IMR-90 (cell line): ENCODE measurements at regions not wholly inside any gene's neighbourhood (a gene's known extent, or its start where the extent isn't known, plus 50 kb on each side); places are given as distances from the start of the nearest gene placed in this dataset.

Source experiments
- ATAC-seq: fragments of 200-7000 bp; cut with Tn5 transposase; 2 replicates; pipeline ENCODE4 v1.9.1; 2020; ENCODE audit warnings: low read depth, mild to moderate bottlenecking, moderate library complexity
- BruUV-seq: library from RNA; stranded (reverse); fragments of 400-500 nt; replicated peaks from 2 replicates; lab custom pipeline; 2021; lab: Mats Ljungman, UMichigan
- CTCF ChIA-PET: fragments of 300-600 bp; formaldehyde crosslinking; extraction: SDS; loops from one replicate; lab custom pipeline; 2021; ENCODE audit warnings: antibody characterized with exemption; lab: Yijun Ruan, JAX
- POLR2A ChIA-PET: fragments of 300-600 bp; sonication (Branson Sonifier 250); formaldehyde crosslinking; loops from one replicate; lab custom pipeline; 2022; ENCODE audit warnings: antibody characterized with exemption; ENCODE audit not compliant: unreplicated experiment; lab: Charles Lee
- DNase-seq: peaks from one replicate; pipeline ENCODE4 v3.0.0; 2013
- H2AFZ ChIP-seq: replicated peaks from 2 replicates; pipeline ENCODE3; 2013; ENCODE audit warnings: low read length, mild to moderate bottlenecking; ENCODE audit not compliant: poor library complexity
- H2AK5ac ChIP-seq: 2 replicates; pipeline ENCODE4 v1.6.1; 2013; ENCODE audit warnings: low read depth, low read length, inconsistent platforms
- H2AK9ac ChIP-seq: replicated peaks from 2 replicates; pipeline ENCODE3; 2013; ENCODE audit warnings: mild to moderate bottlenecking, low read depth, low read length, moderate library complexity; ENCODE audit not compliant: poor library complexity
- H2BK120ac ChIP-seq: 2 replicates; pipeline ENCODE4 v1.6.1; 2013; ENCODE audit warnings: low read depth, low read length, inconsistent platforms
- H2BK15ac ChIP-seq: 3 replicates; pipeline ENCODE4 v1.6.1; 2013; ENCODE audit warnings: low read depth, low read length, inconsistent platforms
- H2BK20ac ChIP-seq: 2 replicates; pipeline ENCODE4 v1.6.1; 2013; ENCODE audit warnings: low read depth, mild to moderate bottlenecking, inconsistent platforms, low read length, moderate library complexity
- H2BK5ac ChIP-seq: 2 replicates; pipeline ENCODE4 v1.6.1; 2013; ENCODE audit warnings: mild to moderate bottlenecking, low read depth, low read length, inconsistent platforms; ENCODE audit not compliant: poor library complexity, severe bottlenecking
- H3K14ac ChIP-seq: replicated peaks from 2 replicates; pipeline ENCODE4 v1.6.1; 2013; ENCODE audit warnings: low read depth, low read length, inconsistent platforms
- H3K18ac ChIP-seq: 2 replicates; pipeline ENCODE4 v1.6.1; 2013; ENCODE audit warnings: low read depth, low read length, control low read depth
- H3K23ac ChIP-seq: 2 replicates; pipeline ENCODE4 v1.6.1; 2013; ENCODE audit warnings: low read depth, low read length, inconsistent platforms
- H3K27ac ChIP-seq: 2 replicates; pipeline ENCODE4 v1.5.1; 2013; ENCODE audit warnings: mild to moderate bottlenecking, control low read depth, low read length; ENCODE audit not compliant: insufficient read depth
- H3K27me3 ChIP-seq: 2 replicates; pipeline ENCODE4 v1.6.1; 2013; ENCODE audit warnings: low read length; ENCODE audit not compliant: control insufficient read depth, insufficient read depth
- H3K36me3 ChIP-seq: 2 replicates; pipeline ENCODE4 v1.6.1; 2013; ENCODE audit warnings: low read length, mixed read lengths; ENCODE audit not compliant: control insufficient read depth, insufficient read depth
- H3K4ac ChIP-seq: 2 replicates; pipeline ENCODE4 v1.6.1; 2013; ENCODE audit warnings: low read depth, low read length, inconsistent platforms
- H3K4me1 ChIP-seq: 2 replicates; pipeline ENCODE4 v1.6.1; 2013; ENCODE audit warnings: low read length, mixed read lengths; ENCODE audit not compliant: control insufficient read depth, insufficient read depth
- H3K4me2 ChIP-seq: 2 replicates; pipeline ENCODE4 v1.6.1; 2013; ENCODE audit warnings: low read depth, mild to moderate bottlenecking, control low read depth, low read length, moderate library complexity
- H3K4me3 ChIP-seq: 2 replicates; pipeline ENCODE4 v1.5.1; 2013; ENCODE audit warnings: low read depth, mild to moderate bottlenecking, control low read depth, low read length, moderate library complexity; ENCODE audit not compliant: insufficient read depth
- H3K56ac ChIP-seq: 2 replicates; pipeline ENCODE4 v1.6.1; 2013; ENCODE audit warnings: low read length, inconsistent platforms; ENCODE audit not compliant: insufficient read depth; ENCODE audit errors: extremely low read depth
- H3K79me1 ChIP-seq, 2 experiments: 2 replicates each; pipeline ENCODE4 v1.6.1; 2013; ENCODE audit warnings: low read length in 2 of 2, inconsistent platforms in 1 of 2, low read depth in 1 of 2
- H3K9ac ChIP-seq: 2 replicates; pipeline ENCODE4 v1.6.1; 2013; ENCODE audit warnings: low read depth, low read length, control low read depth
- H3K9me1 ChIP-seq: 2 replicates; pipeline ENCODE4 v1.6.1; 2013; ENCODE audit warnings: low read length, inconsistent platforms; ENCODE audit not compliant: insufficient read depth
- H3K9me3 ChIP-seq: 2 replicates; pipeline ENCODE4 v1.6.1; 2013; ENCODE audit warnings: low read length; ENCODE audit not compliant: control insufficient read depth, insufficient read depth
- H4K20me1 ChIP-seq: 2 replicates; pipeline ENCODE4 v1.6.1; 2013; ENCODE audit warnings: low read length, inconsistent platforms; ENCODE audit not compliant: insufficient read depth
- H4K5ac ChIP-seq: 2 replicates; pipeline ENCODE4 v1.6.1; 2013; ENCODE audit warnings: mild to moderate bottlenecking, low read depth, low read length, control low read depth
- H4K8ac ChIP-seq, 2 experiments: 2 replicates each; pipeline ENCODE4 v1.6.1; 2013; ENCODE audit warnings: low read depth in 2 of 2, low read length in 2 of 2, control low read depth in 1 of 2, inconsistent platforms in 1 of 2
- H4K91ac ChIP-seq: 2 replicates; pipeline ENCODE4 v1.6.1; 2013; ENCODE audit warnings: low read depth, low read length, inconsistent platforms; ENCODE audit not compliant: insufficient read depth
- CEBPB ChIP-seq: IDR thresholded peaks from 2 replicates; pipeline ENCODE4 v1.6.1; 2012; ENCODE audit warnings: low read depth, low read length, improper control_type of control experiment
- CHD1 ChIP-seq: IDR thresholded peaks from 2 replicates; pipeline ENCODE4 v1.6.1; 2012; ENCODE audit warnings: low read depth, low read length, improper control_type of control experiment
- NFE2L2 ChIP-seq: fragments of 150-350 bp; IDR thresholded peaks from 2 replicates; pipeline ENCODE4 v1.6.1; 2016; ENCODE audit warnings: low read depth, mild to moderate bottlenecking, low read length
- WGBS, 2 experiments: methylation state at CpG; one replicate each; pipeline versions ENCODE4 v1.1.5 to v1.1.7; 2013; ENCODE audit warnings: missing lambda C conversion rate in 2 of 2; ENCODE audit not compliant: insufficient read length in 1 of 2; ENCODE audit errors: extremely low coverage in 2 of 2; 5-methylcytosine and 5-hydroxymethylcytosine counted together
- dilution Hi-C: fragments of 300-500 bp; cut with HindIII; formaldehyde crosslinking; loops from one replicate; pipeline ENCODE4 v1.14.3; 2018; ENCODE audit warnings: low sequenced_read_pairs; ENCODE audit not compliant: unreplicated experiment
- in situ Hi-C: fragments of 300-500 bp; cut with MboI; formaldehyde crosslinking; loops from 3 replicates; pipeline ENCODE4 v1.14.3; 2019; ENCODE audit warnings: low sequenced_read_pairs, inconsistent platforms, mixed read lengths
- intact Hi-C: fragments of 100-400 bp; cut with micrococcal nuclease; formaldehyde crosslinking; loops from 2 replicates; pipeline ENCODE4 v1.10.0; 2022
- TF ChIP-seq, protein P1 (sequence below): fragments of 150-350 bp; IDR thresholded peaks from 2 replicates; pipeline ENCODE4 v1.6.1; 2017; ENCODE audit warnings: mild to moderate bottlenecking, antibody characterized with exemption, low read length, low read depth

DNA sequence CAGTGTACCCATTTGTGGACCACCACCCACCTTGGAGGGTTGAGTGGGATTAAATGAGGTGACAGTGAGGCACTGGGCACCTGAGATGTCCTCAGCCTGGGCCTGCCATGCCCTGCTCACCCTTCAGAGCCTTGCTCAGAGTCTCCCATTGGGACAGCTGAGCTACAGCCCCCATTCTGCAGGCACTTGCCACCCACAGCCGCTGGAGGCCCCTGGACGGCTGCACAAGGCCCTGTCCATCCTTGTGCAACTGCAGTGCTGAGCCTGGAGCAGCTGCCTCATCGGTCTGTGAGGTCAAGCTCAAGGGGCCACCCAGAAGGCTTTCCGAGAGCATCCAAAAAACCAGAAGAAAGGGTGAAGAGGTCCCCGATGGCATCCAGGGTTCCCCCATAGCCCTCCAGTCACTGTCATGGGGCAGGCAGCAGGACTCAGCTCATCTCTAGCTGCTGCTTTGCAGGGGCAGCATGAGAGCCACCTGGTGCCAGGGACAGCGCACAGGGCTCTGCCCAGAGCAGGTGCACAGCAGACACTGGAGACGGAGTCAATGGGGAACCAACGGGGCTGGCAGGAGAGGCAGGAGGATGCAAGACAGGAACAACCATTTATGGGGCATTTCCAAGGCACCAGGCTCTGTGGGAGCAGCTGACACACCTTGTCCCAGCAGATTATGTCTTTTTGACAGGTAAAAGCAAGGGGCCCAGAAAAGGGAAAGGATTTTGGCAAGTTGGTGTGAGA, 84.6 kb downstream of the ARL6IP4 start:
- Histone ChIP-seq H4K5ac (no peak overlapping the region), H2AFZ (no peak overlapping the region), H3K79me1 (peaks cover 4 to 33% of the 10 kb centered on the region in 2 experiments; a peak in 3 of 4 replicates), H2BK15ac (no peak overlapping the region), H3K9me3 (no peaks in the 10 kb centered on the region), H3K23ac (no peak overlapping the region), H3K4me3 (no peak overlapping the region), H4K20me1 (peaks cover 23% of the 10 kb centered on the region; the same call in 1 of the 2 replicates), H3K36me3 (peaks cover 1% of the 10 kb centered on the region; the same call in 1 of the 2 replicates), H2BK20ac (no peak overlapping the region), H3K9me1 (peaks cover 37% of the 10 kb centered on the region), H2BK5ac (no peak overlapping the region), H2BK120ac (no peak overlapping the region), H3K18ac (no peak overlapping the region), H3K27ac (no peak overlapping the region), H3K27me3 (no peaks in the 10 kb centered on the region), H3K14ac (no peak overlapping the region), H2AK5ac (no peak overlapping the region), H2AK9ac (no peak overlapping the region), H4K8ac (no peak overlapping the region), H3K4me2 (no peak overlapping the region), H4K91ac (no peak overlapping the region), H3K56ac (no peak overlapping the region), H3K4me1 (peaks cover 13% of the 10 kb centered on the region), H3K9ac (no peak overlapping the region), H3K4ac (no peak overlapping the region)
- CTCF ChIA-PET, result no interaction called here
- no TSS peak for BruUV-seq
- dilution Hi-C loops (no loop called here), in situ Hi-C loops (no loop called here), intact Hi-C loops (no loop called here)
- 93% methylated on average over 2 of the region's 8 CpGs; no CpG with 5 or more reads in 1 of the 2 experiments for WGBS, 2 experiments
- POLR2A ChIA-PET, result no interaction called here
- ATAC-seq (no peak), DNase-seq (no peak)
- TF ChIP-seq NFE2L2 (no peak), CHD1 (no peak), CEBPB (no peak)
- TF ChIP-seq, protein P1, sequence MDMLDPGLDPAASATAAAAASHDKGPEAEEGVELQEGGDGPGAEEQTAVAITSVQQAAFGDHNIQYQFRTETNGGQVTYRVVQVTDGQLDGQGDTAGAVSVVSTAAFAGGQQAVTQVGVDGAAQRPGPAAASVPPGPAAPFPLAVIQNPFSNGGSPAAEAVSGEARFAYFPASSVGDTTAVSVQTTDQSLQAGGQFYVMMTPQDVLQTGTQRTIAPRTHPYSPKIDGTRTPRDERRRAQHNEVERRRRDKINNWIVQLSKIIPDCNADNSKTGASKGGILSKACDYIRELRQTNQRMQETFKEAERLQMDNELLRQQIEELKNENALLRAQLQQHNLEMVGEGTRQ, result no peak
